HG02623 (cell line): ENCODE measurements at regions not wholly inside any gene's neighbourhood (a gene's known extent, or its start where the extent isn't known, plus 50 kb on each side); places are given as distances from the start of the nearest gene placed in this dataset.

Experiments
- ATAC-seq: cut with Tn5 transposase; IDR thresholded peaks from one replicate; pipeline ENCODE4 v1.9.1; 2021; ENCODE audit warnings: moderate library complexity; ENCODE audit not compliant: unreplicated experiment

DNA sequence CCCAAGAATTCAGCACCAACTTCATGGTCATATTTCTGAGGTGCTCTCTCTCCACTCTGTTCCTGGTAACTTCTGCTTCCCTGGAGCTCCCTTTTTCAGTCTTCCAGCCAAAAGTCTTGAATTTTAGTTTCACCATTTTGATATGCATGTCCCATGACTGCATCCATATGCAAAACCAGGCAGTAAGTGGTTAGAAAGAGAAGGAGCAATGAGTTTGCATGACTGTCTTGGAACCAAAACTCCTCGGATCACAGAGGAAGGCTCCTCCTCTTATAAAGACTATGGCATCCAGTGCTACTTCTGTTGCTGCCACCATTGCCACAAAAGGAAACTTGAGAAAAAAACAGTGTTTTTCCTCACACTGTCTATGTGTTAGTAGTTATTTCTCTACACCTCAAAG lies 269.1 kb upstream of the GLI3 start:
- no peak for ATAC-seq

GRCh38 chr7:42502022-42502421 lies 265.0 kb upstream of the GLI3 start:
- ATAC-seq, result no peak

- no peak for ATAC-seq
These were observed 258.2 kb upstream of the GLI3 start for GRCh38 chr7:42495256-42495655.

GRCh38 chr7:42494736-42495135 lies 257.7 kb upstream of the GLI3 start:
- no peak for ATAC-seq

DNA sequence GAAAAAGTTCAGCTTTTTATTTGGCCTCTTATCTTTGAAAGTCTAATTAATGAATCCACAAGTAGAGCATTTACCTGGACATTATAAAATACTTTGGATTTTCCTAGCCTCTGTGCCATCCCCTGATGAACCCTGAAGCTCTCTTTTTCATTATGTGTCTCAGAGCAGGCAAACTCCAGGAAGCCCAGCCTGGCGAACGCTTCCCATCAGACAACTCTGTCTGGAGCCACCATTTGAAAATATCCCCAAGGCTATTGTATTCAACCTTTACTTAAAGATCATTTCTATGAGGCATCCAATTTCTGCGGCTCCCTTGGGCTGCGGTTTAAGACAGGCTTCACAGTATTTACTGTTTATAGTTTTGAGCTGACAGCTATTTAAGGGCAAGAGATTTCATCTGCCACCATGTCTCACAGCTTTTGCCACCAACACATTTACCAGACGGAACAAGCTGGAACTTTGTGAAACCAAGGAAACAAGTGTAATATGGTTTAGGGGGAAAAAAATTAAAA lies 257.2 kb upstream of the GLI3 start:
- no peak for ATAC-seq

- no peak for ATAC-seq
These were observed 256.6 kb upstream of the GLI3 start for GRCh38 chr7:42493436-42494198.

DNA sequence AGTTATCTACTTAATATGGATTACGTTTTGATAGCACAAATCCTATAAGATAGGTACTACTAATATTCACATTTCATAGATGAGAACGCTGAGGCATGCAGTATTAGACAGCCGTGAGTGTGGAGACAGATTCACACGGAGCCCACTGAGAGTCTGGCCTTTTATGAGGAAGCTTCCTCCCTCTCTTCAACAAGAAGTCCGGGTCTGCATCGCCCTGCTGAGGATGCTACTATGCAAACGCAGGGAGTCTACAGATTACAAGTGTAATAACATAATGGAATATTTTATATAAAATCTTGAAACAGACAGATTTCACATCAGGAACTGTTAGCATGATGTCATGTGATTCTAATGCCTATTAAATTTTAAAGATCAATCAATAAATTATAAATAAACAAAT lies 255.9 kb upstream of the GLI3 start:
- no peak for ATAC-seq

- no peak for ATAC-seq
These were observed 254.1 kb upstream of the GLI3 start for GRCh38 chr7:42491106-42491505.

DNA sequence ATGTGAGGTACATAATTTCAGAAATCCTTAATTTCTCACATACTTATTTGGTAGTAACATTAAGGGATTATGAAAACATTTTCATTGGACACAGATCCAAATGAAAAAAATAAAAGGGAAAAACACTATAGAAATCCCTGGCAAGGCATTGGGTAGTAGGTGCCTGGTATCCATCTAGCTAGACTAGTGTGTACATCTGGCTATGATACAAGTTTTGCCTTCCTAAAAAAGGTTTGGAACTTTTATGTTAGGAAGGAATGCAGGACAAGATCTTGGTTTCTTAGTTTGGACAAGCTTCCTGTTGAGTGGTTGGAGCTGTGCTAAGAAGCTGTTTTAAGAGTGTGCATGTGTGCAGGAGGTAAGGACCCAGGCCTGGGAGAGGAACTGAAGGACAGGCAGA lies 252.3 kb upstream of the GLI3 start:
- no peak for ATAC-seq

DNA sequence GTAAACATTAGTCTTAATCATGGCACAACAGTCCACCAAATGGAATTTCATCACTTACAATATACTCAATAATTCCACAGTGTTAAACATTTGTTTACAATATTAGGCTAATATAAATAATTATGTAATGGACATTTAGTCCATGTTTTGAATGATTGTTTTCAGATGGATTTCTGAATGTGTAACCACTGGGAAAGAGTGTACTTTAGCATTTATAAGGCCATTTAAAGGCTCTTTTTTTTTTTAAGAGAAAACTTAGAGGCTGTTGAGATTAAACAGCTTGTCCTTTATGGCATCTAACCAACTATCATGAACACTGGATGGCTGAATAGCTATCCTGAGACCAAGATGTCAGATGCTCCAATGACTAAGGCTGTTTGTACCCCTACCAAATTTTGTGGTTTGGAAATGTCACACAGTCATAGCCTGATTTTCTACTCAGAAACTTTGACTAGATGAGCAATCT lies 248.3 kb upstream of the GLI3 start:
- no peak for ATAC-seq

DNA sequence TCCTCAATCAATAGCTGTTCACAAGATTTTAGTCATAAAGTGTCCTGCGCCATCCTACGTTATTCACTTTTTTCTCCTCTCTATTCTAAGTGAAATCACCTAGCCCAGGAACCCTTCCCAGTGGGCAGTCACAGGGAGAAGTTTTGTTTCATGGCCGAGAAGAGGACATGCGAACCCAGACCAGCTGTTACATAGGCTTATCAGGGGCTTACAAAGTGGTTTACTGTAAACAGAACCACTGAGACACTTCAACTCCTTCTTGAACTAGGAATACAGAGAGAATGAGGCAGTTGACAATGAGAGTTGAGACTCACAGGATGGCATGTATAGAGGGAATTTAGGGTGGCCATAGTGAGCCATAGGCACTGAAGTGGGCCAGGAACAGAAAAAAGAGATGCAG lies 246.9 kb upstream of the GLI3 start:
- no peak for ATAC-seq

DNA sequence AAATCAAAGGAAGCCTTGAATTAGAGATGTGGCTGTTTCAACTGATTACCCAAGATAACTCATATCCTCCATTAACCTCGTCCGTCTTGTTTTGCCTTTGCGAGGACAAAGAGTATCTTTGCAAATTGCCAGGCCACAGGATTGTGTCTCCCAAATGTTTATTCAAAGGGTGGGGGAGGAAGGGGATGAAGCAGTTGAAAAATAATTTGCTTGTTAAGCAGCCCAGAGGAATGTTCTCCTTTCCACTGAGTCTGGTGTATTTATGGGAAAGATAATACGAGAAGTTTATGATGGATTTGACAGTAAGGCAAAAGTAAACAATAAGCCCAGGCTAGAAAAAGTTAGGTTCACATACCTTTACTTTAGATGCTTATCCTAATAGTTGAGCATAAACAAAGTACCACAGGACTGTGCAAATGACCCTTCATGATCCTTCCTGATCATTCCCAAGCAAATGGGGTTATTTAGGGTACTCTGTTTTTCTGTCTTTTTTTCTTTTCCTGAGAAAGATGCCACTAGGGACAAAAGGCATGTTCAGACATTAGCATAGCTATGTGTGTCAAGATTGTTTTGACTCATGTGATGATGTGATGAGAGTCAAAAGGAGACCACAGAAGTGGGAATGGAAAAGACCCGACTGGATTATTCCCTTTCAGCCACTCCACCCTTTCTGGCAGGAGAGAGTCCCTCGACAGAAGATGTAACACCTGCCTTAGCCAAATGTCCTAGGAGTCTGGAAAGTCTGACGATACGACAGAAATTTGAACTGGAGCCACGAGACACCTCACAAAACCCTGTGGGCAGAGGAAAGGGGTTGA lies 243.0 kb upstream of the GLI3 start:
- no peak for ATAC-seq

- ATAC-seq, result no peak
These were observed 242.4 kb upstream of the GLI3 start for GRCh38 chr7:42479452-42479815.

DNA sequence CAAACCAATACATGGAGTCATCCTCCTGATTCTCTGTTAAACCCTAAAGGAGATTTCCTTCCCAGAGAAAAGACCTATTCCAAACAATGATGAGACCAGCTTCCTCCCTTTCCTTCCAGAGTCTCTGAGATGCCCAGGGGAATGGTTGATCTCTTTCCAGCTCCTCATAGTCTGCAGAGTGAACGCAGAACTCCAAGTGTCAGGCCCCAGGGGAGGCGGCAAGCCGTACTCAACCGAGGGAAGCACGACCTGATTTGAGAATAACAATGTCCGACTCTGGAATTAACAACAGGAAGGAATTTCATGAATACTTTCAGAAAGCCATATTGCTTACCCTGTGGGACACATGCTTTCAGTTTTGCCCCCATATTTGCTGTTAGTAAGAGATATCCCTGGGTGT lies 241.7 kb upstream of the GLI3 start:
- no peak for ATAC-seq

DNA sequence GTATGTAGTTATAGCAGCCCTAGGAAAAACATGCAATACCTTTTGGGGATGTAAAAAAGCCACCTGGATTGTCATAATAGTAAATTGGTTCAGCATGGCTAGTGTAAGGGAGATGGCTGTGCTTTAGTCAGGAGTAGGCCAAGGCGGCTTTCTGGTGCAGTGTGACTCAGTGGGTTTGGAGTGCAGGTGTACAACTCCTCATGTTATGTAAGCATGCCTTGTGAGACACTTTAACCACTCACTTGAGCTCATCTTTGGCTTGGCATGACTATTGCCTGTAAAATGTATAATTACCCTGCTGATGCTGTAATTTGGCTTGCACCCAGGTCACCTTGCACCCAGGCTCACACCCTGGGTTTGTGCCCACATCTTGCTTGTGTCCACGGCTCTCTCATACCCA lies 239.2 kb upstream of the GLI3 start:
- no peak for ATAC-seq

GRCh38 chr7:42475082-42475481 lies 238.1 kb upstream of the GLI3 start:
- ATAC-seq, result no peak

DNA sequence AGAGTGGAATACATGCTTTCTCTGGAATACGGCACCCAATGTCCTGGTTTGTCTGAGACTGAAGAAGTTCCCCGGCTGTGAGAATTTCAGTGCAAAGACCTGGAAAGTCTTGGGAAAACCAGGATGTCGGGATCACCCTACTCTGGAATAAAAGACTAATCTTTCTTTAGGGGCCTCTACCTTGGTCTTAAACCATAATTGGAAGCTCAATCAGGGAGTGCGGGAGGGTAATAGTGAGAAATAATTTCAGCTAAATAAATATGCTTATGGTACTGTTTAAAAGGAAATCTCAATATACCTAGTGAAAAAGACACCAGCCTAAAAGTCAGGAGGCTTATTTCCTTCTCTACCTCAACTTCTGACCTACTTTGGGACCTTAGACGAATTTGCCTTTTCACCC lies 236.1 kb upstream of the GLI3 start:
- no peak for ATAC-seq

DNA sequence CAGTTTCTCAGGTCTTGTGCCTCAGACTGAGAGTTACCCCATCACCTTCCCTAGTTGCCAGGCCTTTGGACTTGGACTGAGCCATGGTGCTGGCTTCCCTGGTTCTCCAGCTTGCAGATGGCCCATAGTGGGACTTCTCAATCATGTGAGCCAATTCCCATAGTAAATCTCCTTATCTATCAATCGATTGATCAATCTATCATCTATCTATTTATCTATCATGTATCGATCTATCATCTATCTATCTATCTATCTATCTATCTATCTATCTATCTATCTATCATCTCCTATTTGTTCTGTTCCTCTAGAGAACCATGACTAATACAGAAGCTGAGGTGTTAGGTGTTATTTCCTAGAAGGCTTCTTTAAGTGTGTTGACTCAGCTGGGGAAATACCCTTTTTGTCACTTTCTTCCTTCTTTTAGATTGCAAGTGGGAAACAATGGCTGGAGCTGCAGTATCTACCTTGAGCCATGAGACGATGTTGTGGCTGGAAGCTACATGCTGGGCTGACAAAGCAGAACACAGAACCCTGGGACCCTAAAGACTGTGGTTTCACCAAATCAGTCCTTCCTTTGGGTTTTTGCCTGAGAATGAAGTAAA lies 234.7 kb upstream of the GLI3 start:
- no peak for ATAC-seq

DNA sequence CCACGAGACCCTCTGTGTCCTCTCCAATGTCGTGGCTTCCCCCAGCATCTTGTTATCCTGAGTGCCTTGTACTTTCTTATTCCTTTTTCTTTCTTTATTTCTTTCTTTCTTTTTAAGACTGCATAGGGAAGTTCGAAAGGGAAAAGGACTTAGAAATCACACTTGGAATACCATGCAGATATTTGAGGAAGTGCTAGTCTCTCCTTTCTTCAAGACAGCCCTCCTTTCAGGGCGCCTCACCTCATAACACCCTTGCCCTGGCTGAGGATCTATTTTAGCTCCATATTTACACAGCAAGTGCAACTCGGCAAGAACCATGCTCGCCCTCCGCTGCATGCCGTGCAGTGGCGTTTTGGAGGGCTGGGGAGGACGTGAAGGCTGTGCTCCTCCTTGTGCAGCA lies 232.3 kb upstream of the GLI3 start:
- no peak for ATAC-seq

DNA sequence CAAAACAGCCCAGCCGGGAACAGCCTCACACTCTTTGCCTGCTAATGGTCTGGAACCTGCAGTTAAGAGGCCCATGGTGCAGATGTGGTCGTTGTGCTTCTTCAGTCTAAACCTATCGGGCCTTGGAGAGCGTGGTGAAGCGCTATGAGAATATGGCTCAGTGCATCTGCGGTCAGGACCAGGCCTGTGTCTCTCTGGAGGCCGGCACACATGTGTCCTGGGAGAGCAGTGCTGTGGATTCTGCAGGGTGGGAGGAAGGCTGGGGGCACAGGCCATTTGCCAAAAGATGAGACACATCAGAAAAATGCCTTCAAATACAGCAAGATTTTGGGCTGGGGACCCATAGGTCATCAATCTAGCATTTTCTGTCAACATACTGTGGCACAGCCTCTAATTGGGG lies 231.5 kb upstream of the GLI3 start:
- ATAC-seq, result no peak

- ATAC-seq, result no peak
These were observed 224.5 kb upstream of the GLI3 start for GRCh38 chr7:42461537-42461936.

DNA sequence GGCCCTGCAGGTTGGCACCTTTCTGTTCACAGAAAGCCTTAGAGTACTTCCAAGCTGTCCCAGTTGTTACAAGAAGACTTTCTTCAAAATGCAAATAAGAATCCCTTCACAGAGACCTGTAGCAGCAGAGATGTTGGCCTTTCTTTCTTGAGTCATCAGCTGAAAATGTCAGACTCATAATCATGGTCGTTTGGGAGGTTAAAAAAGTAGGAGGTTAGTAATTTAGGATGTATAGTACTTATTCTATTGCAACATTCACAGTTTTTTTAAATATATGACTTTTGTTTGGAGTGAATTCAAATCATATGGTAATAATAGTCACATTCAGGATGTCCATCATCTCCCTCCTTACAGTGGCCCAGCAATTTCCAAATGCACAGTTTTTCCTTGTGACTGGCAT lies 223.9 kb upstream of the GLI3 start:
- no peak for ATAC-seq
